Neural cell (in vitro differentiated cells): ENCODE measurements at regions not wholly inside any gene's neighbourhood (a gene's known extent, or its start where the extent isn't known, plus 50 kb on each side); places are given as distances from the start of the nearest gene placed in this dataset.

Source experiments
- H2AFZ ChIP-seq: fragments of 200-600, 300-800 bp; sonication (generic), shearing (Covaris generic); 2 replicates; pipeline ENCODE4 v1.6.0; 2014; ENCODE audit warnings: low read depth, mild to moderate bottlenecking, antibody characterized with exemption, low read length, moderate library complexity
- H3F3A ChIP-seq: fragments of 200-600 bp; shearing (Covaris generic); 2 replicates; pipeline ENCODE4 v1.6.1; 2016; ENCODE audit warnings: mild to moderate bottlenecking, moderate library complexity, mixed read lengths, antibody characterized with exemption, low read length; ENCODE audit not compliant: insufficient read depth, poor library complexity, severe bottlenecking
- H3K27ac ChIP-seq: fragments of 200-600, 300-800 bp; sonication (generic), shearing (Covaris generic); 2 replicates; pipeline ENCODE4 v1.5.1; 2014; ENCODE audit warnings: mild to moderate bottlenecking, low read length, moderate library complexity
- H3K27me3 ChIP-seq: fragments of 300-800, 200-600 bp; sonication (generic), shearing (Covaris generic); 2 replicates; pipeline ENCODE4 v1.6.0; 2014; ENCODE audit warnings: mild to moderate bottlenecking, low read depth, low read length, moderate library complexity; ENCODE audit not compliant: insufficient read depth
- H3K36me3 ChIP-seq: fragments of 300-800, 200-600 bp; sonication (generic), shearing (Covaris generic); 2 replicates; pipeline ENCODE4 v1.5.1; 2014; ENCODE audit warnings: mild to moderate bottlenecking, antibody characterized with exemption, low read length, moderate library complexity; ENCODE audit not compliant: insufficient read depth
- H3K4me2 ChIP-seq: fragments of 300-800, 200-600 bp; sonication (generic), shearing (Covaris generic); 2 replicates; pipeline ENCODE4 v1.6.0; 2014; ENCODE audit warnings: mild to moderate bottlenecking, low read length
- H3K4me3 ChIP-seq: fragments of 300-800, 200-600 bp; sonication (generic), shearing (Covaris generic); 2 replicates; pipeline ENCODE4 v1.5.1; 2014; ENCODE audit warnings: mild to moderate bottlenecking, low read length, moderate library complexity
- H3K79me2 ChIP-seq: fragments of 200-600 bp; shearing (Covaris generic); replicated peaks from 2 replicates; pipeline ENCODE4 v1.6.0; 2014; ENCODE audit warnings: mild to moderate bottlenecking, low read length, moderate library complexity; ENCODE audit not compliant: insufficient read depth
- H3K9ac ChIP-seq: fragments of 300-800, 200-600 bp; sonication (generic), shearing (Covaris generic); 2 replicates; pipeline ENCODE4 v1.6.1; 2016; ENCODE audit warnings: mild to moderate bottlenecking, low read length, mixed read lengths
- H3K9me2 ChIP-seq: fragments of 200-600 bp; shearing (Covaris generic); 2 replicates; pipeline ENCODE4 v1.6.1; 2016; ENCODE audit warnings: mild to moderate bottlenecking, low read length, mixed read lengths; ENCODE audit not compliant: insufficient read depth
- H3K9me3 ChIP-seq: fragments of 200-600, 300-800 bp; sonication (generic), shearing (Covaris generic); 2 replicates; pipeline ENCODE4 v1.6.1; 2016; ENCODE audit warnings: mild to moderate bottlenecking, mixed run types, low read length, moderate library complexity, mixed read lengths
- H4K20me1 ChIP-seq: fragments of 200-600 bp; shearing (Covaris generic); 2 replicates; pipeline ENCODE4 v1.6.1; 2016; ENCODE audit warnings: mild to moderate bottlenecking, mixed run types; ENCODE audit not compliant: insufficient read depth
- EP300 ChIP-seq: fragments of 450-650 bp; conservative IDR thresholded peaks from 2 replicates; pipeline ENCODE4 v1.6.1; 2014; ENCODE audit warnings: antibody characterized with exemption, mild to moderate bottlenecking, moderate library complexity; ENCODE audit not compliant: poor library complexity, severe bottlenecking
- EZH2 ChIP-seq: fragments of 200-600, 300-800 bp; shearing (Covaris generic), sonication (generic); IDR thresholded peaks from 2 replicates; pipeline ENCODE4 v1.6.1; 2014; ENCODE audit warnings: antibody characterized with exemption, low read length, borderline replicate concordance, mild to moderate bottlenecking; ENCODE audit not compliant: insufficient read depth, poor library complexity, severe bottlenecking
- MXI1 ChIP-seq: fragments of 450-650 bp; conservative IDR thresholded peaks from 2 replicates; pipeline ENCODE4 v1.6.1; 2014; ENCODE audit warnings: antibody characterized with exemption, mild to moderate bottlenecking; ENCODE audit not compliant: poor library complexity, severe bottlenecking
- POLR2AphosphoS5 ChIP-seq: IDR thresholded peaks from 2 replicates; pipeline ENCODE4 v1.6.1; 2012
- RAD21 ChIP-seq: fragments of 450-650 bp; conservative IDR thresholded peaks from 2 replicates; pipeline ENCODE4 v1.6.1; 2014; ENCODE audit warnings: antibody characterized with exemption, mild to moderate bottlenecking, moderate library complexity
- SMC3 ChIP-seq: fragments of 450-650 bp; conservative IDR thresholded peaks from 2 replicates; pipeline ENCODE4 v1.6.1; 2014; ENCODE audit warnings: antibody characterized with exemption, mild to moderate bottlenecking, moderate library complexity; ENCODE audit not compliant: poor library complexity
- TAF1 ChIP-seq: IDR thresholded peaks from 2 replicates; pipeline ENCODE4 v1.6.1; 2012; ENCODE audit warnings: low read depth
- TF ChIP-seq, protein P1 (sequence below): fragments of 450-650 bp; IDR thresholded peaks from 2 replicates; pipeline ENCODE4 v1.5.1; 2014; ENCODE audit warnings: antibody characterized with exemption, mild to moderate bottlenecking, moderate library complexity; ENCODE audit not compliant: poor library complexity, severe bottlenecking
- TF ChIP-seq, protein P2 (sequence below): IDR thresholded peaks from 2 replicates; pipeline ENCODE4 v1.6.1; 2012; ENCODE audit warnings: borderline replicate concordance

- Histone ChIP-seq H4K20me1 (no peaks in the 10 kb centered on the region), H3K36me3 (no peaks in the 10 kb centered on the region), H3K27me3 (no peaks in the 10 kb centered on the region), H2AFZ (no peak overlapping the region), H3K9me2 (peaks cover 4% of the 10 kb centered on the region), H3K27ac (no peak overlapping the region), H3F3A (no peaks in the 10 kb centered on the region), H3K9ac (no peak overlapping the region), H3K4me3 (no peak overlapping the region), H3K4me2 (no peak overlapping the region), H3K9me3 (no peaks in the 10 kb centered on the region), H3K79me2 (no peaks in the 10 kb centered on the region)
- TF ChIP-seq EZH2 (no peak), TAF1 (no peak), POLR2AphosphoS5 (no peak), MXI1 (no peak), RAD21 (no peak), SMC3 (no peak), EP300 (no peak)
- TF ChIP-seq, protein P1, sequence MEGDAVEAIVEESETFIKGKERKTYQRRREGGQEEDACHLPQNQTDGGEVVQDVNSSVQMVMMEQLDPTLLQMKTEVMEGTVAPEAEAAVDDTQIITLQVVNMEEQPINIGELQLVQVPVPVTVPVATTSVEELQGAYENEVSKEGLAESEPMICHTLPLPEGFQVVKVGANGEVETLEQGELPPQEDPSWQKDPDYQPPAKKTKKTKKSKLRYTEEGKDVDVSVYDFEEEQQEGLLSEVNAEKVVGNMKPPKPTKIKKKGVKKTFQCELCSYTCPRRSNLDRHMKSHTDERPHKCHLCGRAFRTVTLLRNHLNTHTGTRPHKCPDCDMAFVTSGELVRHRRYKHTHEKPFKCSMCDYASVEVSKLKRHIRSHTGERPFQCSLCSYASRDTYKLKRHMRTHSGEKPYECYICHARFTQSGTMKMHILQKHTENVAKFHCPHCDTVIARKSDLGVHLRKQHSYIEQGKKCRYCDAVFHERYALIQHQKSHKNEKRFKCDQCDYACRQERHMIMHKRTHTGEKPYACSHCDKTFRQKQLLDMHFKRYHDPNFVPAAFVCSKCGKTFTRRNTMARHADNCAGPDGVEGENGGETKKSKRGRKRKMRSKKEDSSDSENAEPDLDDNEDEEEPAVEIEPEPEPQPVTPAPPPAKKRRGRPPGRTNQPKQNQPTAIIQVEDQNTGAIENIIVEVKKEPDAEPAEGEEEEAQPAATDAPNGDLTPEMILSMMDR: no peak
- TF ChIP-seq, protein P2, sequence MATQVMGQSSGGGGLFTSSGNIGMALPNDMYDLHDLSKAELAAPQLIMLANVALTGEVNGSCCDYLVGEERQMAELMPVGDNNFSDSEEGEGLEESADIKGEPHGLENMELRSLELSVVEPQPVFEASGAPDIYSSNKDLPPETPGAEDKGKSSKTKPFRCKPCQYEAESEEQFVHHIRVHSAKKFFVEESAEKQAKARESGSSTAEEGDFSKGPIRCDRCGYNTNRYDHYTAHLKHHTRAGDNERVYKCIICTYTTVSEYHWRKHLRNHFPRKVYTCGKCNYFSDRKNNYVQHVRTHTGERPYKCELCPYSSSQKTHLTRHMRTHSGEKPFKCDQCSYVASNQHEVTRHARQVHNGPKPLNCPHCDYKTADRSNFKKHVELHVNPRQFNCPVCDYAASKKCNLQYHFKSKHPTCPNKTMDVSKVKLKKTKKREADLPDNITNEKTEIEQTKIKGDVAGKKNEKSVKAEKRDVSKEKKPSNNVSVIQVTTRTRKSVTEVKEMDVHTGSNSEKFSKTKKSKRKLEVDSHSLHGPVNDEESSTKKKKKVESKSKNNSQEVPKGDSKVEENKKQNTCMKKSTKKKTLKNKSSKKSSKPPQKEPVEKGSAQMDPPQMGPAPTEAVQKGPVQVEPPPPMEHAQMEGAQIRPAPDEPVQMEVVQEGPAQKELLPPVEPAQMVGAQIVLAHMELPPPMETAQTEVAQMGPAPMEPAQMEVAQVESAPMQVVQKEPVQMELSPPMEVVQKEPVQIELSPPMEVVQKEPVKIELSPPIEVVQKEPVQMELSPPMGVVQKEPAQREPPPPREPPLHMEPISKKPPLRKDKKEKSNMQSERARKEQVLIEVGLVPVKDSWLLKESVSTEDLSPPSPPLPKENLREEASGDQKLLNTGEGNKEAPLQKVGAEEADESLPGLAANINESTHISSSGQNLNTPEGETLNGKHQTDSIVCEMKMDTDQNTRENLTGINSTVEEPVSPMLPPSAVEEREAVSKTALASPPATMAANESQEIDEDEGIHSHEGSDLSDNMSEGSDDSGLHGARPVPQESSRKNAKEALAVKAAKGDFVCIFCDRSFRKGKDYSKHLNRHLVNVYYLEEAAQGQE: no peak
Measured at GRCh38 chr13:76153239-76153638, 517.1 kb downstream of the LMO7 start.

DNA sequence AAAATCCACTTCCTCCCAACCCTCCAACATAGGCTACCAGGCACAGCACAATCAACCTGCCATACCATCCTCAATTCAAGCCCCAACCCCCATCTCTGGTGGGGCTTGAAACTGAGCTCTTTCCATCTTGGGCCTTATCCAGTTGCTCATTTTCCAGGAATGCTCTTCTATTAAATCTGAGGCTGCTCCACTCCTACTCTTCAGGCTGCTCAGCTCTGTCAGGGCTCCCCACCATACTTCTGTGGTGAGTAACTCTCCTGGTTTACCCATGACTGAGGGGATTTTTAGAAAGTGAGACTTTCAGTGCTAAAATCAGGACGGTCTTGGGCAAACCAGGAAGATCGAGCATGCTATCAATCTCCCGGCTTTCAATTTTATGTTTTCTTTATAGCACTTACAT lies 512.8 kb downstream of the LMO7 start:
- no peaks in the 10 kb centered on the region for H3K9me3 ChIP-seq
- no peaks in the 10 kb centered on the region for H4K20me1 ChIP-seq
- H3F3A ChIP-seq: no peaks in the 10 kb centered on the region
- no peak overlapping the region for H3K9ac ChIP-seq
- H3K79me2 ChIP-seq: no peaks in the 10 kb centered on the region
- H3K9me2 ChIP-seq: peaks cover 4% of the 10 kb centered on the region
- TF ChIP-seq, protein P2: no peak
- TF ChIP-seq EP300 (no peak), EZH2 (no peak), POLR2AphosphoS5 (no peak), MXI1 (no peak), TAF1 (no peak), RAD21 (no peak)
- H3K27ac ChIP-seq: no peak overlapping the region
- H3K4me3 ChIP-seq: no peak overlapping the region
- H3K36me3 ChIP-seq: no peaks in the 10 kb centered on the region
- no peak overlapping the region for H2AFZ ChIP-seq
- H3K4me2 ChIP-seq: no peak overlapping the region
- H3K27me3 ChIP-seq: no peaks in the 10 kb centered on the region
